HG02884 (cell line): ENCODE measurements at regions not wholly inside any gene's neighbourhood (a gene's known extent, or its start where the extent isn't known, plus 50 kb on each side); places are given as distances from the start of the nearest gene placed in this dataset.
"Not testable (repeated sequence)": the region's sequence is repeated elsewhere in the genome, so short reads cannot be mapped to it uniquely, and the experiment has no call there.

Experiments used
- ATAC-seq: cut with Tn5 transposase; IDR thresholded peaks from one replicate; pipeline ENCODE4 v1.9.1; 2021; ENCODE audit warnings: mild to moderate bottlenecking, moderate library complexity; ENCODE audit not compliant: unreplicated experiment

DNA sequence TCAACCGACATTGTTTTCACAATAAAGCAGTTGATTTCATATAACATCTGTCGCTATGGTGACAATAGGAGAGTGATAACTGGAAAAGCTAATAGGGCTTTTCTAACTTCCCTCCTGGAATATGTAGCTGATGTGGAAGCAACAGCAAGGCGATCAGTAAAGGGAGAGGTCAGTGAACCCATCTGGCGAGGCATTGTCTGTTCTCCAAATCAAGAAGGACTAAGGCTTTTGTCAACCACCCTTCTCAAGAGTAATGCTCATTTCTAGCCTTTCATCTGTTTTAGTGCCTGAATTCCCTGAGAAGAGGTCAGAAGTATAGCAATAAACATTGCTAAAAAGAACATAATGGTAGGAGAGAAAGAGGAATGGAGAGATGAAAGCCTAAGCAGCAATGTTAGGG lies 201.3 kb downstream of the AKAP7 start:
- ATAC-seq: no peak

GRCh38 chr6:131346896-131347295 lies 211.6 kb downstream of the AKAP7 start:
- ATAC-seq: not testable (repeated sequence)

DNA sequence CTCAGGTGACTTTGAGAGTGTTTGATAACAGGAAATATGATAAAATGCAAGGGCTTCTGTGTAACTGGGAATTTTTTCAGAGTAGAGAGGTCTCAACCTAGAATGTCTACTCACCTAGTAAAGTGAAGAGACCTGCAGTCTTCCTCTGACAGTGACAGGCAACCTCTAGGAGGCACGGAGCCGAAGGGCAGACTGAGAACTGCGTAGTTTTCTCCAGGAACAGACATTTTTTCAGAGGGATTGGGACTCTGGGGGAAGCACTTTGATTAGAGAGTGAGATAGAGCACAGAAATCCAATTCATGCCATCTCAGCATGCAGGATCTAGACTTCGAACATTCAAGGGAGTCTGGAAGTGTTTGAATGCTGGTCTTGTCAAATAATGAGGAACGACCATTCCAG lies 213.3 kb downstream of the AKAP7 start:
- no peak for ATAC-seq

GRCh38 chr6:131349199-131349598 lies 213.9 kb downstream of the AKAP7 start:
- ATAC-seq: no peak

DNA sequence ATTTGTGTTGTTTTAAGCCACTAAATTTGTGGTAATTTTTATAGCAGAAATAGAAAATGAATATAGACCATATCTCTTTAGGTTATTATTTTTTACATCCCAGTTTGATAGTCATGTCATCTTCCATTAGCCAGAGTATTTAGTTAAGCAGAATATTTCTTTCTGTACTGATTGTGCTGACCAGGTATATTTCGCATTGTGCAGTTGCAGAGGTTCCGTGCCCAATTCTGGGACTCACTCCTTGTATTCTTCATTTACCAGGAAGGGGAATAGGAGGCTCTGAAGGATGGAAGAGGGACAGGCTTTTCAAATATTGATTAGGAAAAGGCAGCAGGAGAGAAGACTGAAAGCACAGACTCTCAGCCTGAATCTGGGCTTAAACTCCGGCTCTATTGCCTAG lies 217.8 kb downstream of the AKAP7 start:
- no peak for ATAC-seq

DNA sequence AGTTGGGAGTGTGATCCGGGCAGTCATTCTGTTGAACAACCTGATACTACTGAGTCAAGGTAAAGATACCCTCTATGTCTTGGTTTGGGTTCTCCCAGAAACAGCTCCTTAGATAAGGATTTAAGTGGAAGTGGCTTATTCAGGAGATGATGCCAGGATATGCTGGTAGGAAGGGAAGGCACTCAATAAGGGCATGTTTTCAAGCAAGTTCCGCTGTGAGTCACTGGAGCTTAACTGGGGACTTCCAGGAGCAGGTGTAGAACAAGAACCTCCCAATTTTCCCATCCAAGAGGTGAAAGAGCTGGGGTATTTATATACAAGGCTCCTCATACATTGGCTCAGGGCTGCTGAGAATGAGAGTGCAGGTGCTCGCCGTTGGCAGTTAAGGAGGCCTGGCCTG lies 218.6 kb downstream of the AKAP7 start:
- no peak for ATAC-seq

- ATAC-seq: no peak
These were observed 218.7 kb upstream of the ARG1 start for GRCh38 chr6:131354356-131354755.

DNA sequence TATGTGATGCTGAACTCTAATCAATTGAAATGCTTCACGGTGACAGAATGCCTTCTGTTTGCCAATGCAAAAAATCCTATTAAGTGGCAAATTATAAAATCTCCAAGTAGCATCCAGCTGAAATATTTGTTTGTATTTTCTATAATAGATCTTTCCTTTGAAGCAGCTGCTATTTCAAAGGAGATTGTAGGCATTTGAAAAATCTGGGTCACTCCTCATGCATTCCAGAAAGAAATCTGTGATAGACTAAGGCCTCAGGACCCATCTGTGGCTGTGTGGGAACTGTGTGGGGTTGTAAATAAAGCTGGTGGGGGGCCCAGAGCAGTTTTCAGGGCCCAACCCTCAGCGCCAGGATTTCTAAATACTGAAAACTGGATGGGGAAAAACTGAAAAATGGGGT lies 216.9 kb upstream of the ARG1 start:
- ATAC-seq: no peak

- ATAC-seq: no peak
These were observed 215.5 kb upstream of the ARG1 start for GRCh38 chr6:131357501-131357900.

DNA sequence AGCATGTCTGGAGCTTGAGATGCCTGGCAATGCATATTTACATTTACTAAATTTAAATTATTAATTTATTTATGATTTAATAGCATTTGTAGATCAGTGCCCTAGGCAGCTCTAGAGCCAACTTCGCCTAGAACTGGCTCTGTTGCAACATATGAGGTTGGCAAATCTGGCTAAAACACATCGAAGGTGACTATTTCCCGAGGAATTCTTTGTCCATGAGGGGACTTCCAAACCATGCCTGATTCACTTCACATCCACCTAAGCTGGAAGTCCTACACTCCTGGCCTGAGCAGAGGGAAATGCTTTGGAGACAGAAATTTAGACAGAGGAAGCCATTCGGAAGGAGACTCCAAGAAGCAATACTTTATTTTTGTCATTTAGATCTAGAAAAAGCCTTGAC lies 211.0 kb upstream of the ARG1 start:
- no peak for ATAC-seq

DNA sequence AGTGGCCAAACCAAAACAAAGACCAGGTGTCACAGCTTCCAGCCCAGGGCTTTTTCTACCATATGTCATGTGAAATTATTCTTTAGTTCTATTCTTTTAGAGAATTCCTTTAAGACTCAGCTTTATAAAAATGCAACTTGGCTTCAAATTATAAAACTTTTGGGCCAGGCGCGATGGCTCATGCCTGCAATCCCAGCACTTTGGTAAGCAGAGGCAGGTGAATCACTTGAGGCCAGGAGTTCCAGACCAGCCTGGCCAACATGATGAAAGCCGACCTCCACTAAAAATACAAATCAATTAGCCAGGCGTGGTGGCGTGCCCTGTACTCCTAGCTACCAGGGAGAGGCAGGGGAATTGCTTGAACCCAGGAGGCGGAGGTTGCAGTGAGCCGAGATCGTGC lies 210.3 kb upstream of the ARG1 start:
- no peak for ATAC-seq

GRCh38 chr6:131363947-131364834 lies 208.8 kb upstream of the ARG1 start:
- no peak for ATAC-seq

- ATAC-seq: no peak
These were observed 206.8 kb upstream of the ARG1 start for GRCh38 chr6:131366223-131366622.

DNA sequence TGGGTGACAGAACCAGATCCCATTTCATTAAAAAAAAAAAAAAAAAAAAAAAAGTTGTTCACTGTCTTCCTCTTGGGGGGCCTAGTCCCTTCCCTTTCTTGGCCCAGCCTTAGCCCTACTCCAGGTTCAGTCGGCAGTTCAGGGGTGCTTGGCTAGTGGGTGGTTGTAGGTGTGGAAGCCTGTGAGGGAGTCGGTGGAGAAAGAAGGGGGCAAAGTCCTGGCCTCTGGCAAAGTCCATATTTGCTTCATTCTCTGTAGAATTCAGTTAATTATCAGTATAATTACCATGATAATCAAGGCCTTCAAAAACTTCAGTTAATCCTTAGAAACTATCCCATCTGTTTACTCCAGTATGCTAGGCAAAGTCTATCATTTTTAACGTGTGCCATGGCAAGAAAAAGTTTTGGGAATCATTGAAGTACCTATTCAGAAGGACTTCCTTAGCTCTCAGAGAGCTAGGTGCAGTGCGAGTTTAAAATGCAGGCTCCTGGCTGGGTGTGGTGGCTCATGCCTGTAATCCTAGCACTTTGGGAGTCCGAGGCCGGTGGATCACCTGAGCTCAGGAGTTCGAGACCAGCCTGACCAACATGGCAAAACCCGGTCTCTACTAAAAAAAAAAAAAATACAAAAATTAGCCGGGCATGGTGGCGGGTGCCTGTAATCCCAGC lies 205.7 kb upstream of the ARG1 start:
- no peak for ATAC-seq

GRCh38 chr6:131368198-131368911 lies 204.7 kb upstream of the ARG1 start:
- no peak for ATAC-seq

- no peak for ATAC-seq
These were observed 200.5 kb upstream of the ARG1 start for GRCh38 chr6:131372535-131372934.

DNA sequence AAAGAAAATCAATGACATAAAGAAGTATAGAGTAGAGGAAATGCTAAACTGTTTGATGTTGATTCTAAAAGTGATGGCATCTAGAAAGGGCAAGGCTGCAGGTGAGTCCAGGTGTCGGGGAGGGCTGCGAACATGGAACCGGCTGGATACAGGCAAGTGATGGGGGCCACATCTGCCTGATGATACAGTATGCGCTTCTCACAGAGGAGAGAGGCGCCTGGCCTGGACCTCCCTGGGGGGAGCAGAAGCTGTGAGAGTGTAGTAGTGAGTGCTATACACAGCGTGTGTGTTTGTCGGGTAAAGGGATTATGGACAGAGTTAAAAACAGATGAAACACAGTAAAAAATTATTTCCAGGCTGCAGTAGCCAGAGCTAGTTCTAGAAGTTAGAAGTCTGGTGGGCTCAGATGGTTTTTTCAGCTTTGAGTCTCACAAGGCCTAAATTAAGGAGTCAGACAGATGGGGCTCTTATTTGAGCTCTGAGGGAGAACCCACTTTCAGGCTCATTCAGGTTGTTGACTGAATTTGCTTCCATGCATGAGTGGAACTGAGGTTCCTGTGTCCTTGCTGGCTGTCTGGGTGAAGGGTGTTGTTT lies 195.8 kb upstream of the ARG1 start:
- ATAC-seq: no peak

DNA sequence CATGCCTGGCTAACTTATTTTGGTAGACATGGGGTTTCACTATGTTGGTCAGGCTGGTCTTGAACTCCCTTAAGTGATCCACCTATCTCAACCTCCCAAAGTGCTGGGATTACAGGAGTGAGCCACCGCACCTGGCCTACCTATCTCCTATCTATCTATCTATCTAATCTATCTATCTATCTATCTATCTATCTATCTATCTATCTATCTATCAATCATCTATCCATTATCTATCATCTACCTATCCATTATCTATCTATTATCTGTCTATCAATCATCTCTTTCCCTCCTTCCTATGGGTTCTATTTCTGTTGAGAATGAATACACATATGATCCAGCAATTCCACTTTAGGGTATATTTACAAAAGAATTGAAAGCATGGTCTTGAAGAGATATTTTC lies 194.2 kb upstream of the ARG1 start:
- ATAC-seq: no peak

GRCh38 chr6:131379948-131380347 lies 193.1 kb upstream of the ARG1 start:
- ATAC-seq: no peak

- ATAC-seq: no peak
These were observed 191.8 kb upstream of the ARG1 start for GRCh38 chr6:131381052-131381708.

GRCh38 chr6:131381709-131382093 lies 191.3 kb upstream of the ARG1 start:
- ATAC-seq: no peak
